HCT116 (cell line): ENCODE measurements at regions not wholly inside any gene's neighbourhood (a gene's known extent, or its start where the extent isn't known, plus 50 kb on each side); places are given as distances from the start of the nearest gene placed in this dataset.

Experiments used
- ATAC-seq: fragments of 200-7000 bp; cut with Tn5 transposase; 2 replicates; pipeline ENCODE4 v1.9.1; 2020; ENCODE audit warnings: mild to moderate bottlenecking, moderate library complexity
- BruUV-seq: library from RNA; stranded (reverse); fragments of 400-500 nt; replicated peaks from 2 replicates; lab custom pipeline; 2021; lab: Mats Ljungman, UMichigan
- CTCF ChIA-PET: fragments of 300-600 bp; sonication (Branson Sonifier 250); formaldehyde crosslinking; loops from one replicate; lab custom pipeline; 2021; ENCODE audit warnings: antibody characterized with exemption; lab: Charles Lee
- POLR2A ChIA-PET: fragments of 300-600, 350-600 bp; sonication (Branson Sonifier 250); formaldehyde crosslinking; loops from one replicate; lab custom pipeline; 2021; ENCODE audit warnings: antibody characterized with exemption; lab: Charles Lee
- RAD21 ChIA-PET, 2 experiments: fragments of 300-600 bp; sonication (Branson Sonifier 250); formaldehyde crosslinking; loops; one replicate each; lab custom pipeline; 2023; ENCODE audit warnings: low total read pairs in 2 of 2; ENCODE audit not compliant: uncharacterized antibody in 2 of 2, unreplicated experiment in 2 of 2, low non-redundant PET in 1 of 2; lab: Charles Lee
- DNase-seq: peaks from one replicate; pipeline ENCODE4 v3.0.0-alpha.2; 2010; ENCODE audit warnings: low read depth, low spot score
- H2AFZ ChIP-seq: fragments of 200-600 bp; shearing (Covaris generic), sonication (generic); 2 replicates; pipeline ENCODE4 v1.6.1; 2017; ENCODE audit warnings: low read depth, mixed run types, mixed read lengths, antibody characterized with exemption, low read length; ENCODE audit not compliant: poor library complexity, severe bottlenecking
- H3K27ac ChIP-seq: 2 replicates; pipeline ENCODE4 v1.5.1; 2012; ENCODE audit warnings: low read depth, low read length
- H3K27me3 ChIP-seq: fragments of 200-600 bp; sonication (generic); 2 replicates; pipeline ENCODE4 v1.6.1; 2016; ENCODE audit warnings: mixed run types, low read length, mixed read lengths; ENCODE audit not compliant: insufficient read depth
- H3K36me3 ChIP-seq, 2 experiments: fragments of 200-500 bp in 1 of 2; fragments of 200-600 bp in 1 of 2; sonication (Bioruptor generic) in 1 of 2; sonication (generic) in 1 of 2; 2 replicates each; pipeline versions ENCODE4 v1.5.1 to v1.6.1; 2014 to 2016; ENCODE audit warnings: low read length in 2 of 2, inconsistent platforms in 1 of 2, mixed read lengths in 1 of 2, mixed run types in 1 of 2; ENCODE audit not compliant: insufficient read depth in 2 of 2, control insufficient read depth in 1 of 2
- H3K4me1 ChIP-seq, 2 experiments: fragments of 200-600 bp in 1 of 2; sonication (generic) in 1 of 2; 2 replicates each; pipeline versions ENCODE4 v1.5.1 to v1.6.1; 2012 to 2017; ENCODE audit warnings: low read length in 2 of 2, inconsistent platforms in 1 of 2, mild to moderate bottlenecking in 1 of 2, mixed read lengths in 1 of 2, mixed run types in 1 of 2, moderate library complexity in 1 of 2; ENCODE audit not compliant: insufficient read depth in 2 of 2, control insufficient read depth in 1 of 2
- H3K4me2 ChIP-seq: fragments of 200-600 bp; sonication (generic); 2 replicates; pipeline ENCODE4 v1.6.1; 2017; ENCODE audit warnings: mixed run types, low read length, mixed read lengths
- H3K4me3 ChIP-seq, 2 experiments: fragments of 200-600 bp in 1 of 2; sonication (generic) in 1 of 2; replicated peaks in 1 of 2; 2 replicates each; pipeline ENCODE4 v1.5.1; 2011 to 2016; ENCODE audit warnings: low read length in 2 of 2, control low read depth in 1 of 2, low read depth in 1 of 2, mild to moderate bottlenecking in 1 of 2, mixed read lengths in 1 of 2, mixed run types in 1 of 2
- H3K79me2 ChIP-seq: fragments of 200-600 bp; sonication (generic); 2 replicates; pipeline ENCODE4 v1.6.1; 2017; ENCODE audit warnings: mild to moderate bottlenecking, mixed run types, low read length, moderate library complexity, mixed read lengths; ENCODE audit not compliant: insufficient read depth
- H3K9ac ChIP-seq: fragments of 200-600 bp; sonication (generic); 2 replicates; pipeline ENCODE4 v1.6.1; 2016; ENCODE audit warnings: low read length, mixed read lengths
- H3K9me2 ChIP-seq: fragments of 200-600 bp; sonication (generic), shearing (Covaris generic); 2 replicates; pipeline ENCODE4 v1.6.1; 2017; ENCODE audit warnings: mixed run types, mild to moderate bottlenecking, moderate library complexity; ENCODE audit not compliant: insufficient read depth
- H3K9me3 ChIP-seq, 2 experiments: fragments of 200-500 bp in 1 of 2; fragments of 200-600 bp in 1 of 2; sonication (Bioruptor generic) in 1 of 2; sonication (generic) in 1 of 2; 2 replicates each; pipeline ENCODE4 v1.6.1; 2014 to 2017; ENCODE audit warnings: low read length in 2 of 2, mixed read lengths in 2 of 2, inconsistent platforms in 1 of 2, low read depth in 1 of 2, mild to moderate bottlenecking in 1 of 2, mixed run types in 1 of 2, moderate library complexity in 1 of 2; ENCODE audit not compliant: control insufficient read depth in 1 of 2, insufficient read depth in 1 of 2
- H4K20me1 ChIP-seq: fragments of 200-600 bp; sonication (generic), shearing (Covaris generic); 2 replicates; pipeline ENCODE4 v1.6.1; 2017; ENCODE audit warnings: mixed run types, mild to moderate bottlenecking, moderate library complexity; ENCODE audit not compliant: insufficient read depth
- CBX3 ChIP-seq: IDR thresholded peaks from 2 replicates; pipeline ENCODE4 v1.6.1; 2012; ENCODE audit warnings: low read depth
- ELF1 ChIP-seq: IDR thresholded peaks from 2 replicates; pipeline ENCODE4 v1.6.1; 2012; ENCODE audit warnings: low read depth, borderline replicate concordance
- EZH2 ChIP-seq: fragments of 200-600 bp; sonication (generic); IDR thresholded peaks from 2 replicates; pipeline ENCODE4 v1.6.1; 2017; ENCODE audit warnings: antibody characterized with exemption, mixed run types
- FOSL1 ChIP-seq: IDR thresholded peaks from 2 replicates; pipeline ENCODE4 v1.6.1; 2012; ENCODE audit warnings: low read depth
- MAX ChIP-seq: IDR thresholded peaks from 2 replicates; pipeline ENCODE4 v1.6.1; 2012
- POLR2A ChIP-seq: IDR thresholded peaks from 2 replicates; pipeline ENCODE4 v1.7.0; 2011; ENCODE audit warnings: borderline replicate concordance; ENCODE audit not compliant: insufficient read depth, insufficient read length; ENCODE audit errors: extremely low read depth
- POLR2AphosphoS5 ChIP-seq: IDR thresholded peaks from 2 replicates; pipeline ENCODE4 v1.6.1; 2011; ENCODE audit warnings: mild to moderate bottlenecking, low read depth, low read length, moderate library complexity
- REST ChIP-seq: IDR thresholded peaks from 2 replicates; pipeline ENCODE4 v1.6.1; 2012; ENCODE audit warnings: low read depth
- SIN3A ChIP-seq: IDR thresholded peaks from 2 replicates; pipeline ENCODE4 v1.6.1; 2012; ENCODE audit warnings: low read depth
- TCF7L2 ChIP-seq: IDR thresholded peaks from 2 replicates; pipeline ENCODE4 v1.7.0; 2011; ENCODE audit warnings: borderline replicate concordance, inconsistent platforms; ENCODE audit not compliant: insufficient read depth, insufficient read length; ENCODE audit errors: extremely low read depth
- YY1 ChIP-seq: IDR thresholded peaks from 2 replicates; pipeline ENCODE4 v1.6.1; 2011; ENCODE audit warnings: low read length, low read depth, moderate library complexity, mild to moderate bottlenecking; ENCODE audit not compliant: insufficient replicate concordance; ENCODE audit errors: extremely low read depth
- ZFX ChIP-seq: fragments of 450-650 bp; IDR thresholded peaks from 2 replicates; pipeline ENCODE4 v1.6.1; 2017
- intact Hi-C: fragments of 100-400 bp; cut with micrococcal nuclease; formaldehyde crosslinking; loops from 2 replicates; pipeline ENCODE4 v1.10.0; 2022

- no peaks in the 10 kb centered on the region for H3K36me3 ChIP-seq
- no peak overlapping the region for H2AFZ ChIP-seq
- H3K4me2 ChIP-seq, result no peak overlapping the region
- H3K9me2 ChIP-seq, result no peaks in the 10 kb centered on the region
- ATAC-seq (no peak), DNase-seq (no peak)
- RAD21 ChIA-PET, result interaction anchor here in 1 of 2 experiments (0.6 kb wide), 1 partner anchor 403 kb away, joined by 3 read pairs; no protein-coding TSS in a partner anchor
- H3K79me2 ChIP-seq, result no peaks in the 10 kb centered on the region
- no peaks in the 10 kb centered on the region for H4K20me1 ChIP-seq
- H3K9me3 ChIP-seq, result peaks cover 0 to 5% of the 10 kb centered on the region in 2 experiments; a peak in 1 of 4 replicates
- H3K4me3 ChIP-seq, result no peak overlapping the region
- no peak overlapping the region for H3K9ac ChIP-seq
- TF ChIP-seq SIN3A, result no peak
- intact Hi-C loops, result loop anchor here (5.0 to 10.0 kb wide), 2 partner anchors 525 to 1042 kb away; no protein-coding TSS in a partner anchor
- H3K4me1 ChIP-seq, result no peaks in the 10 kb centered on the region
- CTCF ChIA-PET, result no interaction called here
- H3K27ac ChIP-seq, result no peak overlapping the region
- POLR2A ChIA-PET, result no interaction called here
- BruUV-seq, result no TSS peak
- peaks cover under 1% of the 10 kb centered on the region; the same call in 1 of the 2 replicates for H3K27me3 ChIP-seq
Observed at GRCh38 chr13:111469916-111470506, 149.6 kb downstream of the TEX29 start.

GRCh38 chr13:111470933-111471332, 150.5 kb downstream of the TEX29 start:
- no peaks in the 10 kb centered on the region for H3K9me2 ChIP-seq
- ChIA-PET POLR2A (no interaction called here), RAD21 (no interaction called here), CTCF (no interaction called here)
- H3K36me3 ChIP-seq, result no peaks in the 10 kb centered on the region
- no peak overlapping the region for H3K4me3 ChIP-seq
- H3K4me2 ChIP-seq, result no peak overlapping the region
- H3K79me2 ChIP-seq, result no peaks in the 10 kb centered on the region
- H3K9me3 ChIP-seq, result peaks cover 0 to 5% of the 10 kb centered on the region in 2 experiments; a peak in 1 of 4 replicates
- DNase-seq, result no peak
- H3K9ac ChIP-seq, result no peak overlapping the region
- H4K20me1 ChIP-seq, result no peaks in the 10 kb centered on the region
- no peak for TF ChIP-seq SIN3A
- TF ChIP-seq CBX3, result no peak
- TF ChIP-seq ZFX, result no peak
- no peak for TF ChIP-seq FOSL1
- no peak for TF ChIP-seq EZH2
- TF ChIP-seq REST, result no peak
- no peak for TF ChIP-seq YY1
- TF ChIP-seq POLR2AphosphoS5, result no peak
- no peak for TF ChIP-seq TCF7L2
- TF ChIP-seq MAX, result no peak
- TF ChIP-seq ELF1, result no peak
- no peak for TF ChIP-seq POLR2A
- no peak overlapping the region for H2AFZ ChIP-seq
- H3K27me3 ChIP-seq, result no peaks in the 10 kb centered on the region
- no TSS peak for BruUV-seq
- intact Hi-C loops, result loop anchor here (5.0 kb wide), 1 partner anchor 1041 kb away; no protein-coding TSS in a partner anchor
- H3K27ac ChIP-seq, result no peak overlapping the region
- ATAC-seq, result no peak
- H3K4me1 ChIP-seq, result no peaks in the 10 kb centered on the region
